Body of pancreas (tissue), 4 donors: ENCODE measurements at regions not wholly inside any gene's neighbourhood (a gene's known extent, or its start where the extent isn't known, plus 50 kb on each side); places are given as distances from the start of the nearest gene placed in this dataset.

Experiments
- ATAC-seq: fragments of 150-250 bp; one replicate; pipeline ENCODE4 v1.9.1; 2016
- DNase-seq, 4 donors: peaks; one replicate each; pipeline ENCODE4 v3.0.0-alpha.2; 2019
- H3K27ac ChIP-seq, 4 donors: fragments of 200-600 bp; sonication (generic); 1 replicate in 3 of 4; 2 replicates in 1 of 4; pipeline versions ENCODE4 v1.5.1 to v1.6.1; 2016 to 2019; ENCODE audit warnings: mild to moderate bottlenecking in 1 of 4, mixed read lengths in 1 of 4, moderate library complexity in 1 of 4
- H3K27me3 ChIP-seq, 2 donors: fragments of 200-600 bp; sonication (generic); one replicate each; pipeline ENCODE4 v1.6.0; 2016; ENCODE audit warnings: mild to moderate bottlenecking in 1 of 2
- H3K36me3 ChIP-seq, 2 donors: fragments of 200-600 bp; sonication (generic); replicated peaks in 1 of 2; 2 replicates each; pipeline ENCODE4 v1.5.1; 2016; ENCODE audit warnings: low read depth in 2 of 2; ENCODE audit not compliant: insufficient read depth in 1 of 2
- H3K4me1 ChIP-seq: fragments of 200-600 bp; sonication (generic); one replicate; pipeline ENCODE4 v1.6.0; 2016
- H3K4me3 ChIP-seq, 2 donors: fragments of 200-600 bp; sonication (generic); 1 replicate in 1 of 2; 2 replicates in 1 of 2; pipeline ENCODE4 v1.5.1; 2016 to 2019
- H3K9me3 ChIP-seq, 3 donors: fragments of 200-600 bp; sonication (generic); 1 replicate in 2 of 3; 2 replicates in 1 of 3; pipeline ENCODE4 v1.5.1; 2016
- CTCF ChIP-seq, 7 experiments: fragments of 450-650 bp in 4 of 7; fragments of 200-600 bp in 3 of 7; sonication (generic) in 3 of 7; IDR thresholded peaks; one replicate each; pipeline ENCODE4 v1.5.1; 2016 to 2019; ENCODE audit warnings: antibody characterized with exemption in 7 of 7
- POLR2A ChIP-seq, 3 donors: fragments of 450-650 bp; IDR thresholded peaks; one replicate each; pipeline ENCODE4 v1.6.1; 2016; ENCODE audit warnings: antibody characterized with exemption in 3 of 3, mild to moderate bottlenecking in 2 of 3
- WGBS, 2 donors: methylation state at CpG; one replicate each; pipeline ENCODE4 v1.1.5; 2017; 5-methylcytosine and 5-hydroxymethylcytosine counted together
- intact Hi-C: fragments of 100-400 bp; cut with DNase I; formaldehyde crosslinking; loops from one replicate; pipeline ENCODE4 v1.15.1; 2023

GRCh38 chr16:64317601-64318000 lies 804.3 kb downstream of the CDH11 start:
- intact Hi-C loops = no loop called here
- Histone ChIP-seq H3K4me1 (no peaks in the 10 kb centered on the region), H3K4me3 (no peak overlapping the region), H3K36me3 (no peaks in the 10 kb centered on the region), H3K27me3 (no peaks in the 10 kb centered on the region), H3K27ac (no peak overlapping the region), H3K9me3 (no peaks in the 10 kb centered on the region)
- TF ChIP-seq CTCF (IDR thresholded peaks at IDR 0.05) (no peak), POLR2A (IDR thresholded peaks at IDR 0.05) (no peak)
- DNase-seq (no peak), ATAC-seq (no peak)
- 79 to 96% methylated on average over 1 of the region's 1 CpG for WGBS, 2 donors

- no peak for DNase-seq
- TF ChIP-seq POLR2A (IDR thresholded peaks at IDR 0.05) (no peak), CTCF (IDR thresholded peaks at IDR 0.05) (no peak)
- Histone ChIP-seq H3K9me3 (no peaks in the 10 kb centered on the region), H3K4me3 (no peak overlapping the region), H3K27me3 (no peaks in the 10 kb centered on the region), H3K27ac (no peak overlapping the region), H3K36me3 (no peaks in the 10 kb centered on the region), H3K4me1 (no peaks in the 10 kb centered on the region)
- ATAC-seq = no peak
- 90 to 92% methylated on average over 4 of the region's 4 CpGs for WGBS, 2 donors
- intact Hi-C loops = no loop called here
Observed at GRCh38 chr16:64313726-64314125, 808.1 kb downstream of the CDH11 start.

- no peaks in the 10 kb centered on the region for H3K27me3 ChIP-seq
- no peak for DNase-seq
- intact Hi-C loops = no loop called here
- no peaks in the 10 kb centered on the region for H3K9me3 ChIP-seq
- H3K4me1 ChIP-seq = no peaks in the 10 kb centered on the region
- 41 to 57% methylated on average over 2 of the region's 2 CpGs for WGBS, 2 donors
- TF ChIP-seq CTCF (IDR thresholded peaks at IDR 0.05) (no peak), POLR2A (IDR thresholded peaks at IDR 0.05) (no peak)
- no peak overlapping the region for H3K27ac ChIP-seq
- H3K36me3 ChIP-seq = no peaks in the 10 kb centered on the region
- H3K4me3 ChIP-seq = no peak overlapping the region
- ATAC-seq = no peak
Observed at GRCh38 chr16:64312980-64313379, 808.9 kb downstream of the CDH11 start.

GRCh38 chr16:64312292-64312691 lies 809.6 kb downstream of the CDH11 start:
- DNase-seq = no peak
- Histone ChIP-seq H3K27ac (no peak overlapping the region), H3K4me1 (no peaks in the 10 kb centered on the region), H3K4me3 (no peak overlapping the region), H3K9me3 (no peaks in the 10 kb centered on the region), H3K27me3 (no peaks in the 10 kb centered on the region), H3K36me3 (no peaks in the 10 kb centered on the region)
- ATAC-seq = no peak
- intact Hi-C loops = no loop called here
- TF ChIP-seq CTCF (IDR thresholded peaks at IDR 0.05) (no peak), POLR2A (IDR thresholded peaks at IDR 0.05) (no peak)

GRCh38 chr16:64311241-64311640 lies 810.6 kb downstream of the CDH11 start:
- no peak for TF ChIP-seq CTCF (IDR thresholded peaks at IDR 0.05)
- TF ChIP-seq POLR2A (IDR thresholded peaks at IDR 0.05) = no peak
- DNase-seq = no peak
- no peaks in the 10 kb centered on the region for H3K9me3 ChIP-seq
- no peaks in the 10 kb centered on the region for H3K36me3 ChIP-seq
- no peak overlapping the region for H3K4me3 ChIP-seq
- H3K27ac ChIP-seq = no peak overlapping the region
- no peaks in the 10 kb centered on the region for H3K4me1 ChIP-seq
- intact Hi-C loops = no loop called here
- WGBS, 2 donors = 84 to 92% methylated on average over 1 of the region's 1 CpG
- ATAC-seq = no peak
- H3K27me3 ChIP-seq = no peaks in the 10 kb centered on the region
